ENCODE measurements at regions not wholly inside any gene's neighbourhood (a gene's known extent, or its start where the extent isn't known, plus 50 kb on each side); places are given as distances from the start of the nearest gene placed in this dataset.

DNA sequence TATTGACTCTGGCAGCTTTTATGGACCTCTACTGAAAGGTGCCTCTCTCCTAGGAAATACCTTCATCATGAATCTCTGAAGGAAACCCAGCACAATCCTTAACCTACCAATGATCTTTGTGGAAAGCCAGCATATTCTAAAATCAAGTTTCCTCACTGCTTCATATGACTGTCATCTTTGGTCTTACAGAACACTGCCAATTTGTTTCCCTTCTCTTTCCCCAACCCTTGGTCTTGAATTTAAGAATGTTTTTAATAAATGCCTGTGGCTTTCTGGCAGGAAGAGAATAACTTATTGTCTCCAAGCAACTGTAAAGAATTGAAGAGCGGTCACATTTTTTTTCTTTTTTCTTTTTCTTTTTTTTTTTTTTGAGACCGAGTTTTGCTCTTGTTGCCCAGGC is 427.6 kb downstream of the IPO8 start:
- TF ChIP-seq, protein P1, sequence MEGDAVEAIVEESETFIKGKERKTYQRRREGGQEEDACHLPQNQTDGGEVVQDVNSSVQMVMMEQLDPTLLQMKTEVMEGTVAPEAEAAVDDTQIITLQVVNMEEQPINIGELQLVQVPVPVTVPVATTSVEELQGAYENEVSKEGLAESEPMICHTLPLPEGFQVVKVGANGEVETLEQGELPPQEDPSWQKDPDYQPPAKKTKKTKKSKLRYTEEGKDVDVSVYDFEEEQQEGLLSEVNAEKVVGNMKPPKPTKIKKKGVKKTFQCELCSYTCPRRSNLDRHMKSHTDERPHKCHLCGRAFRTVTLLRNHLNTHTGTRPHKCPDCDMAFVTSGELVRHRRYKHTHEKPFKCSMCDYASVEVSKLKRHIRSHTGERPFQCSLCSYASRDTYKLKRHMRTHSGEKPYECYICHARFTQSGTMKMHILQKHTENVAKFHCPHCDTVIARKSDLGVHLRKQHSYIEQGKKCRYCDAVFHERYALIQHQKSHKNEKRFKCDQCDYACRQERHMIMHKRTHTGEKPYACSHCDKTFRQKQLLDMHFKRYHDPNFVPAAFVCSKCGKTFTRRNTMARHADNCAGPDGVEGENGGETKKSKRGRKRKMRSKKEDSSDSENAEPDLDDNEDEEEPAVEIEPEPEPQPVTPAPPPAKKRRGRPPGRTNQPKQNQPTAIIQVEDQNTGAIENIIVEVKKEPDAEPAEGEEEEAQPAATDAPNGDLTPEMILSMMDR (IDR thresholded peaks at IDR 0.05; ENCODE audit: insufficient read depth, low read length, severe bottlenecking) = no peak
- FAIRE-seq (no peak), DNase-seq (ENCODE audit: low read depth) (no peak)
- Histone ChIP-seq H3K36me3 (ENCODE audit: control insufficient read depth, insufficient read depth, low read length) (no peaks in the 10 kb centered on the region), H3K4me3 (ENCODE audit: low read depth, low read length) (no peak overlapping the region), H3K27me3 (ENCODE audit: control insufficient read depth, insufficient read depth, low read length) (no peaks in the 10 kb centered on the region)

- FAIRE-seq (no peak), DNase-seq (ENCODE audit: low read depth) (no peak)
- TF ChIP-seq, protein P1 (IDR thresholded peaks at IDR 0.05; ENCODE audit: insufficient read depth, low read length, severe bottlenecking) = no peak
- H3K27me3 ChIP-seq (ENCODE audit: control insufficient read depth, insufficient read depth, low read length) = no peaks in the 10 kb centered on the region
- H3K36me3 ChIP-seq (ENCODE audit: control insufficient read depth, insufficient read depth, low read length) = no peaks in the 10 kb centered on the region
- no peak overlapping the region for H3K4me3 ChIP-seq (ENCODE audit: low read depth, low read length)
Measured at GRCh38 chr12:30263434-30263833, 432.2 kb downstream of the IPO8 start.

GRCh38 chr12:30257618-30258017 is 438.1 kb downstream of the IPO8 start:
- DNase-seq (ENCODE audit: low read depth) (no peak), FAIRE-seq (no peak)
- TF ChIP-seq, protein P1 (IDR thresholded peaks at IDR 0.05; ENCODE audit: insufficient read depth, low read length, severe bottlenecking) = no peak
- Histone ChIP-seq H3K27me3 (ENCODE audit: control insufficient read depth, insufficient read depth, low read length) (no peaks in the 10 kb centered on the region), H3K36me3 (ENCODE audit: control insufficient read depth, insufficient read depth, low read length) (no peaks in the 10 kb centered on the region), H3K4me3 (ENCODE audit: low read depth, low read length) (no peak overlapping the region)

DNA sequence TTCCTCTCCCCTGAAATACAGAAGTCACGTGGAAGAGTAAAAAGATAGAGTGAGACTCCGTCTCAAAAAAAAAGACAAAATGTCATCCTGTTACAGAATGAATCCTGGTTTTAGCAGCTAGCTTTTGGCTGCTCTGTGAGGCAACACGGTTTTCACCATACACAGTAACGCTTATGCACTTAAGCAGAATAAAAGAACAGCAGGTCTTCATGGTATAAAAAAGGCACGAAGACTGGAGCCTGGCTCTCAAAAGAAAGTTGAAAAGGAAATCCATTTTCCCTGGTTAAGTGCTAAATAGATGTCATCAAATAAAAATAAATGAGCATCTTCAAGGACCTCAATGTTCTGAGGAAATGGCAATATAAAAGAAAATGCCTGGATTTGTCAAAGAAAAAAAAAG is 444.1 kb downstream of the IPO8 start:
- TF ChIP-seq, protein P1 (IDR thresholded peaks at IDR 0.05; ENCODE audit: insufficient read depth, low read length, severe bottlenecking) = no peak
- no peak for DNase-seq (ENCODE audit: low read depth)
- FAIRE-seq = no peak
- H3K36me3 ChIP-seq (ENCODE audit: control insufficient read depth, insufficient read depth, low read length) = no peaks in the 10 kb centered on the region
- no peaks in the 10 kb centered on the region for H3K27me3 ChIP-seq (ENCODE audit: control insufficient read depth, insufficient read depth, low read length)
- H3K4me3 ChIP-seq (ENCODE audit: low read depth, low read length) = no peak overlapping the region

DNA sequence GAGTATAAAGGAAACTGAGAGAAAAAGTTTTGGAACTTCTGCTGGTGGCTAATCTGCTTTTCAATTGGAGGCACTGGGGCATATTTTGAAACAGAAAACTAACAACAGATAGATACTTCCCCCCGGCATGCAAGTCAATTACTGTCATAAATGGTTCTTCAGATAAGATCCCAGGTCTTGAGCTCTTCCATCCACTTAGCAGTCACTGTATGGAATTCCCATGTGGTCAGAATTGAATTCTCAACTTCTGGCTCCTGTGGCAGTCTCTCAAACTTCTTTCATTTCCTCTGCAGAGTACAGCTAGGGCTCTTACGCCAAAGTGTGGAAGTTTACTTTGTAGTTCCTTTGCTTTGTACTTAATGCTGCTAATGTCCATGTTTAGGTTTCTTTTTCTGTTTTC is 452.2 kb downstream of the IPO8 start:
- TF ChIP-seq, protein P1 (IDR thresholded peaks at IDR 0.05; ENCODE audit: insufficient read depth, low read length, severe bottlenecking) = no peak
- no peaks in the 10 kb centered on the region for H3K27me3 ChIP-seq (ENCODE audit: control insufficient read depth, insufficient read depth, low read length)
- no peak overlapping the region for H3K4me3 ChIP-seq (ENCODE audit: low read depth, low read length)
- H3K36me3 ChIP-seq (ENCODE audit: control insufficient read depth, insufficient read depth, low read length) = no peaks in the 10 kb centered on the region
- DNase-seq (ENCODE audit: low read depth) (no peak), FAIRE-seq (no peak)

DNA sequence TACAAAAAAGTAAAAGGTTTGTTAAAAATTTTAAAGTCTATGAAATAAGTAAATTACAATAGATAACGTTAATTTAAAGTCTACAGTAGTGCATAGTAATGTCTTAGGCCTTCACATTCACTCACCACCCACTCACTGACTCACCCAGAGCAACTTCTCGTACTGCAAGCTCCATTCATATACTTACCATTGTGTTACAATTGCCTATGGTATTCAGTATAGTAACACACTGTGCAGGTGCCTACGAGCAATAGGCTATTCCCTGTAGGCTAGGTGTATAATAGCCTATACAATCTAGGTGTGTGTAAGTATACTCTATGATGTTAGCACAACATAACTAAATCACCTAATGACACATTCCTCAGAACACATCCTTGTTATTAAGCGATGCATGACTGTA is 435.3 kb upstream of the TMTC1 start:
- DNase-seq (ENCODE audit: low read depth) (peak; percentile 72), FAIRE-seq (no peak)
- Histone ChIP-seq H3K27me3 (ENCODE audit: control insufficient read depth, insufficient read depth, low read length) (no peaks in the 10 kb centered on the region), H3K4me3 (ENCODE audit: low read depth, low read length) (no peak overlapping the region), H3K36me3 (ENCODE audit: control insufficient read depth, insufficient read depth, low read length) (no peaks in the 10 kb centered on the region)
- TF ChIP-seq, protein P1 (IDR thresholded peaks at IDR 0.05; ENCODE audit: insufficient read depth, low read length, severe bottlenecking) = no peak
